Panc1 (cell line): ENCODE measurements at regions not wholly inside any gene's neighbourhood (a gene's known extent, or its start where the extent isn't known, plus 50 kb on each side); places are given as distances from the start of the nearest gene placed in this dataset.

ENCODE experiments used
- CTCF ChIP-seq: fragments of 450-650 bp; IDR thresholded peaks from 2 replicates; pipeline ENCODE4 v1.5.1; 2017; ENCODE audit warnings: mild to moderate bottlenecking
- POLR2AphosphoS5 ChIP-seq: IDR thresholded peaks from 2 replicates; pipeline ENCODE4 v1.6.1; 2012; ENCODE audit warnings: mild to moderate bottlenecking, low read depth, low read length, moderate library complexity
- REST ChIP-seq, 2 experiments: IDR thresholded peaks; 2 replicates each; pipeline ENCODE4 v1.6.1; 2011 to 2012; ENCODE audit warnings: low read depth in 2 of 2, control low read depth in 1 of 2, low read length in 1 of 2, mild to moderate bottlenecking in 1 of 2, moderate library complexity in 1 of 2; ENCODE audit not compliant: insufficient read depth in 1 of 2
- SIN3A ChIP-seq: IDR thresholded peaks from 2 replicates; pipeline ENCODE4 v1.6.1; 2012; ENCODE audit warnings: low read depth, mild to moderate bottlenecking, low read length, moderate library complexity, borderline replicate concordance; ENCODE audit not compliant: insufficient read depth
- TCF7L2 ChIP-seq: IDR thresholded peaks from 2 replicates; pipeline ENCODE4 v1.6.1; 2011; ENCODE audit warnings: mild to moderate bottlenecking, low read depth, low read length, inconsistent platforms

GRCh38 chr13:59398127-59398526 lies 765.6 kb downstream of the DIAPH3 start:
- TF ChIP-seq CTCF, result no peak
- no peak for TF ChIP-seq REST (IDR thresholded peaks at IDR 0.05; ENCODE audit: insufficient read depth in 1 of 2, low read depth in 2 of 2, low read length in 1 of 2)
- no peak for TF ChIP-seq POLR2AphosphoS5
- TF ChIP-seq SIN3A, result no peak
- no peak for TF ChIP-seq TCF7L2
